HG03159 (cell line): ENCODE measurements at regions not wholly inside any gene's neighbourhood (a gene's known extent, or its start where the extent isn't known, plus 50 kb on each side); places are given as distances from the start of the nearest gene placed in this dataset.
"Not testable (repeated sequence)": the region's sequence is repeated elsewhere in the genome, so short reads cannot be mapped to it uniquely, and the experiment has no call there.

Source experiments
- ATAC-seq: cut with Tn5 transposase; IDR thresholded peaks from one replicate; pipeline ENCODE4 v1.9.1; 2021; ENCODE audit warnings: mild to moderate bottlenecking, moderate library complexity; ENCODE audit not compliant: unreplicated experiment

DNA sequence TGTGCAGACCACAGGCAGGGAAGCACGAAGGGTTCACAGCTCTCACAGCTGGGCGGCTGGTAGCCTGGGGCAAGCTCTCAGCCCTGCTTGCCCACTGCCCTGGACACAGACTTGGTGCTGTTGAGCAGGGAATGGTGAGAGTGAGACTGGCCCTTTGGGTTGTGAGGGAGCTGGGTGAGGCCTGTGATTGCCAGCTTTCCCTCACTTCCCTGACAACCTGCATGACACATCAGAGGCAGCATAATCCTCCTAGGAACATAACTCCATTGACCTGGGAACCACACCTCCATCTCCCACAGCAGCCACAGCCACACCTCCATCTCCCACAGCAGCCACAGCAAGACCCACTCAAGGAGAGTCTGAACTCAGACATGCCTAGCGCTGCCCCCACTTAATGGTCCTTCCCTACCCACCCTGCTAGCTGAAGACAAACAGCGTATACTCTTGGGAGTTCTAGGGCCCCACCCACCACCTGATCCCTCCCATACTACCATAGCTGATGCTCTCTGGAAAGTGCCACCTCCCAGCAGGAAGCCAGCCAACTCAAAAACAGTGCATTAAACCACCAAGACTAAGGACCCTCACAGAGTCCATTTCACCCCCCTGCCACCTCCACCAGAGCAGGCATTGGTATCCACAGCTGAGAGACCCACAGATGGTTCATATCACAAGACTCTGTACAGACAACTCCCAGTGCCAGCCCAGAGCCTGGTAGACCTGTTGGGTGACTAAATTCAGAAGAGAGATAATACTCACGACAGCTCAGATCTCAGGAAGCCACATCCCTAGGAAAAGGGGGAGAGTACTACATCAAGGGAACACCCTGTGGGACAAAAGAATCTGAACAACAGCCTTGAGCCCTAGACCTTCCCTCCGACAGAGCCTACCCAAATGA is 60.2 kb upstream of the PRSS3 start:
- not testable (repeated sequence) for ATAC-seq

DNA sequence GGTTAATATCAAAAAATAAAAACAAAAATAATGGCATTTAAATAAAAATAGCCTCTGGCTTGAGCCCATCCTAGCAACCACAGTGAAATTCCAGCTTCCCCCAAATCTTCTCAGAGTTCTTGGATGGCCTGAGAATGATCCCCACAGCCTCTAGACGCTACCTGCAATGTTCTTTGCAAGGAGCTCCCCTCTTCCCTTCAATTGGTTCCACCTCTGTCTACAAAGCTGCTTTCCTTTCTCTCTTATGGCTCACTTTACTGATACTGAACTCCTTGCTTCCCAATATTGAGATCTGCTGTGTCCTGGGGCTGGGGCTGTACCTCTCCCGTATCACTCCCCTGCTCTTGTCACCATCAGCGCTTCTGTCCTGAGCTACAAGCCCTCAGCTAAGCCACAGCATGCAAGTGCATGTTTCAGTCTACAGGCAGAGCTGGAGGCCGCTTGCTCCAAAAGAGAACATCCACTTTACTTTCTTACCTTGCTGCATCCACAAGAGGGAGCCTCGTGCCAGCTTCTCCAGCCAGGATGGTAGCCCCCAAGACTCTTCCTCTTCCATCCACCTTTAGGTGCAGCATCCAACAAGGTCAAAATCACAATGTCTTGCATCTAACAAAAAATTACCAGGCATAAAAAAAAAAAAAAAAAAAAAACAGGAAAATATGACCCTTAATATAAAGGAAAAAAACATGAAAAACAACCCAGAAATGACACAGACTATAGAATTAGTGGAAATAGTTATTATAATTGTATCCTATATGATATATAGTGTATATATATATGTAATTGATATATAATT is 57.4 kb upstream of the PRSS3 start:
- ATAC-seq = no peak

DNA sequence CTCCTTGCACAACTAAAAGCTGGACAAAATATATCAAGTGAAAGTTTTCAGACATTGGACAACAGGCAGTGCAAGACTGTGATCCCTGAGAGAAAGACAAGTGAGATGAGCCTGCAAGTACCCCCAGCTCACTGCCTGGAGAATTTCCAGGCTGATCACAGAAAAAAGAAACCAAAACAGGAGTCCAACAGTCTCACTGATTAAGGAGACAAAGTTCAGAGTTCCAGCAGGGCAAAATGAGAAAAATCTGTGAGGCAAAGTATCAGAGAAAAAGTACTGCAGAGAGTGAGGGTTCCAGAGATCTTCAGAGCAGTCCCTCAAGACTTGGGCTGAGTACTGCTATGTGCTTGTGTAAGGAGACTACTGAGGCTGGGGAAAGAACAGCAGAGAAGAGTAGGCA is 56.0 kb upstream of the PRSS3 start:
- ATAC-seq = no peak

DNA sequence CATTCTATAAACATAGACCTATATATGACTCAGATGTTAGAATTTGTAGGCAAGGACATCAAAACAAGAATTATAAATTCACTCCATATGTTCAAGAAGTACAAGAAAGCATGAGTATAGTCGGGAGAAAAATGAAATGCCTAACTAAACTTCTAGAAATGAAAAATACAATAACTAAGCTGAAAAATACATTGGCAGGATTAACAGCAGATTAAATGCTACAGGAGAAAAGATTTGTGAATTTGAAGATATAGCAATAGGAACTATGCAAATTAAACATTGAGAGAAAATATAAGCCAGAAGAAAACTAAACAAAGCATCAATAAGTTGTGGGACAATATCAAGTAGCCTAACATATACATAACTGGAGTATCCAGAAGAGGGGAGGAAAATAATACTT is 55.3 kb upstream of the PRSS3 start:
- ATAC-seq = no peak

DNA sequence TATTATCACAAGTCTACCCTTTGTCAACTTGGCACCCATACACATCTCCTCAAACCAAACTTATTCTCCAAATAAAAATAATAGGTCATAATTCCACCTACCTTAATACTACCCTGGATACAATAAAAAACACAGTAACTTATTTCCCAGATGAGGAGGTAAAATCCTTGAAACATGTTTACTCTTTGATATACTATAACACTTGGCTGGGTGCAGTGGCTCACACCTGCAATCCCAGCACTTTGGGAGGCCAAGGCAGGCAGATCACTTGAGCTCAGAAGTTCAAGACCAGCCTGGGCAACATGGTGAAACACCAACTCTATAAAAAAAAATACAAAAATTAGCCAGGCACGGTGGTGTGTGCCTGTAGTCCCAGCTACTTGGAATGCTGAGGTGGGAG is 54.4 kb upstream of the PRSS3 start:
- not testable (repeated sequence) for ATAC-seq

DNA sequence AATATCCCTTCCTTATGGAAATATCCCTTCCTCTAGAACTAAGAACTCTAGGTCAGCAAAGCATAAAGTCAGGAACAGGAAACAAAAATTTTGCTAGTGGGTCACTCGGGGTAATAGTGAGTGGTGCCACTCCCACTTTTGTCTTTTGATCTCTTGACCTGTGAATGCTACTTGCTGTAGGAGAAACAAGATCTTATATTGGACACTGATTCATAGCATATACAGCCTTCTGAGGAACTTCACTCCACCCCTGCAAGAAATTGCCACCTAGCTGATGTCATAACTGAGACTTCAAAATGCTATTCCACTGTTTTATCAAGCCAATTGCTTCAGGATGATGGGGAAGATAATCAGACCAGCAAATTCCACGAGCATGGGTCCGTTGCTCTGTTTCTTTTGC is 53.3 kb upstream of the PRSS3 start:
- ATAC-seq = no peak

DNA sequence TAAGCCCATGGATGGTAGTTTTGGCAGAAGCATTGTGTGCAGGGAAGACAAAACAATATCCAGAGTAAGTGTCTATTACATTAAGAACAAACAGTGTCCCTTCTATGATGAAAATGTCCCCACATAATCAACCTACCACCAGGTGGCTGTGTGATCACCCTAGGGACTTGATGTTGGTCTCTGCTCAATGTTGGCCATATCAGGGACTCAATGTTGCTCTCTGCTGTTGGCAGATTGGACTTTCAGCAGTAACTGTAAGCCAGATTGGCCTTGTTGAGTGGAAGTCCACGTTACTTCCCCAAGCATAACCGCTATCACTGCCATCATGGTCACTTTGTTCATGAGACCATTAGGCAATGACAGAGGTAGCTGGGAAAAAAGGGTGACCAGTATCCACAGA is 52.8 kb upstream of the PRSS3 start:
- ATAC-seq = no peak
